NOMO-1 treated with DMSO at 0.1 percent for 48 hours (cell line): ENCODE measurements at regions not wholly inside any gene's neighbourhood (a gene's known extent, or its start where the extent isn't known, plus 50 kb on each side); places are given as distances from the start of the nearest gene placed in this dataset.
"Not testable (repeated sequence)": the region's sequence is repeated elsewhere in the genome, so short reads cannot be mapped to it uniquely, and the experiment has no call there.

ENCODE experiments used
- DNase-seq: peaks from one replicate; lab custom pipeline; 2025; ENCODE audit not compliant: unreplicated experiment; lab: John Stamatoyannopoulos, UW

GRCh38 chr5:90338712-90339372, 70.7 kb downstream of the CETN3 start:
- no peak for DNase-seq

- DNase-seq = no peak
Measured at GRCh38 chr5:90337449-90338052, 72.0 kb downstream of the CETN3 start.

- no peak for DNase-seq
Measured at GRCh38 chr5:90336752-90337151, 72.8 kb downstream of the CETN3 start.

GRCh38 chr5:90334741-90335140, 74.8 kb downstream of the CETN3 start:
- no peak for DNase-seq

- DNase-seq = no peak
Measured at GRCh38 chr5:90329911-90330310, 79.6 kb downstream of the CETN3 start.

- no peak for DNase-seq
Measured at GRCh38 chr5:90326995-90327394, 82.6 kb downstream of the CETN3 start.

GRCh38 chr5:90325093-90325492, 84.5 kb downstream of the CETN3 start:
- no peak for DNase-seq

GRCh38 chr5:90320348-90320747, 89.2 kb downstream of the CETN3 start:
- not testable (repeated sequence) for DNase-seq

- DNase-seq = no peak
Measured at GRCh38 chr5:90312027-90312426, 97.5 kb downstream of the CETN3 start.

GRCh38 chr5:90311401-90311800, 98.2 kb downstream of the CETN3 start:
- DNase-seq = no peak

- DNase-seq = no peak
Measured at GRCh38 chr5:90308787-90309585, 100.6 kb downstream of the CETN3 start.

- no peak for DNase-seq
Measured at GRCh38 chr5:90307782-90308181, 101.8 kb downstream of the CETN3 start.

GRCh38 chr5:90307322-90307721, 102.2 kb downstream of the CETN3 start:
- DNase-seq = no peak

GRCh38 chr5:90306613-90307012, 102.9 kb downstream of the CETN3 start:
- DNase-seq = no peak

GRCh38 chr5:90305041-90305720, 104.4 kb downstream of the CETN3 start:
- no peak for DNase-seq

- DNase-seq = no peak
Measured at GRCh38 chr5:90301248-90301647, 108.3 kb downstream of the CETN3 start.

- DNase-seq = no peak
Measured at GRCh38 chr5:90297045-90297764, 112.4 kb downstream of the CETN3 start.

- no peak for DNase-seq
Measured at GRCh38 chr5:90294604-90295003, 115.0 kb downstream of the CETN3 start.

GRCh38 chr5:90293931-90294330, 115.6 kb downstream of the CETN3 start:
- no peak for DNase-seq

- no peak for DNase-seq
Measured at GRCh38 chr5:90290648-90291047, 118.9 kb downstream of the CETN3 start.

GRCh38 chr5:90289837-90290236, 119.7 kb downstream of the CETN3 start:
- no peak for DNase-seq
